NCI-H526 (cell line): ENCODE measurements at regions not wholly inside any gene's neighbourhood (a gene's known extent, or its start where the extent isn't known, plus 50 kb on each side); places are given as distances from the start of the nearest gene placed in this dataset.

Experiments used
- DNase-seq, 2 experiments: peaks; one replicate each; lab custom pipeline; 2025; lab: John Stamatoyannopoulos, UW

DNA sequence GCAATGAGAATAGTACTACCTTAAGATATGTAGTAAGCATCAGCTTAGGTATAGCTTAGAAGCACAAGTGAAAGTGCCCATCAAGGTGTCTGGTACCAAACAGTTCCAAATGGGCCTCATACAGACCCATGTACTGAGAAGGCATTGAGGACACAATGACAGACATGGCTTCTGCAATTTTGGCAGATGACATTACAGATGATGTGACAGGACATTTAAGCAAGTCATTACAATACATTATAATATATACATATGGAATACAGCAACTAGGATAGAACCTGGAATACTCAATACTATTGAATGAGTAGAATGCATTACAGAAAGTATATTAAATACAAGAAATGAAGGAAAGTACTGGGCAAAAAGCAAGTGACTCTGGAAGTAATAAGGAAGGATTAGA, 256.4 kb downstream of the GXYLT1 start:
- DNase-seq: no peak

DNA sequence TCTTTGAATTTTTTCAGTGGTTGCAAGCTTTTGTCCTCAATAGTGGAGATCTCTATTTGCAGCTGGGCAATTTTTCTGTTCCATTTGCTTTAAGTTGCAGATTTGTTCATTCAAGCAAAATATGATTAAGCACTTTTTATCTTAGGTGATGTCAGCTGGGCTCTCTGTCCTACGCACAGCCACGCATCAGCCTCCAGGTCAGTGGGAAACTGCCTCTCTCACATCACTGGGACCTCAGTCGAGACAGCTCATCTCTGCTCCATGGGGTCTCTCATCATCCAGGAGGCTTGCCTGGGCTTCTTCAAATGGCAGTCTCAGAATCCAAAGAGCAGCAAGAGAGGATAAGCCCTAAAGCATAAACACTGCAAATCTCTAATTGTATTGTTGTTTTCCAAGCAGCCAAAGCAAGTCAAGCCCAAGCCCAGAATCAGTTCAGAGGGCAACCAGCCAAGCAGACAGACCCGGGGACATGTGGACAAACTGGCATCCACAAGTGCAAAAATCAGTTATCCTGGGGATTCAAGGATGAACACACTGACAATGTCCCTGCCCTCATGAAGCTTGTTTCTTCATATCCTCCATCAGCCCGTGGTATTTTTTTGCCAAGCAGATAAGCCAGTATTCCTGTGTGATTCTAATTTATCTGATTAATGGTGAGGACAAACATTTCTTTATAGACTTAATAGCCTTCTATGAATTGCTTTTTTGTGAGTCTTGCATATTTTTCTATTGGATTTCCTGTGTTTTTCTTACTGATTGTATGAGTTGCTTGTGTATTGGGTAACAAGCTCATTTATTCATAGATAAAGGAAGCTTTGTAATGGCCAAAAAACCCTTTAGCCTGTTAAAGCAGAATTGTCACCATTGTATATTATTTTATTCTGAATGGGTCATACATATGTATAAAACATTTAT, 262.5 kb downstream of the GXYLT1 start:
- no peak for DNase-seq

DNA sequence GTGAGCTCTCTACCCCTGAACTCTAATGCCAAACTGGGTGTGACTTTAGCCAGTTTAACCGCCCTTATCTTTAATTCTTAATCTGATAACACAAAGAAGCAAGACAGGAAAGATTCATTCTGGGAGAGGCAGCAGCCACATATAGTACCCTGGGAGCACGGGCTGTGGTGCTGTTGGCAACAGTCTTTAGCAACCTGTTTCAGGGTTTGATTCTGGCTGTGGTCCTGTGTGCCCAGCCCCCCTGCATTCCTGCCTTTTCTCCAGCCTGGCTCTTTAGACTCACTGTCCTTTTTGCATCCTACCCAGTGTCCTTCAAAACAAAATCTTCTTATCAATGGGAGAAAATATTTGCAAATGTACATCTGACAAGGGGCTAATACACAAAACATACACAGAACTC, 275.2 kb downstream of the GXYLT1 start:
- DNase-seq: no peak

DNA sequence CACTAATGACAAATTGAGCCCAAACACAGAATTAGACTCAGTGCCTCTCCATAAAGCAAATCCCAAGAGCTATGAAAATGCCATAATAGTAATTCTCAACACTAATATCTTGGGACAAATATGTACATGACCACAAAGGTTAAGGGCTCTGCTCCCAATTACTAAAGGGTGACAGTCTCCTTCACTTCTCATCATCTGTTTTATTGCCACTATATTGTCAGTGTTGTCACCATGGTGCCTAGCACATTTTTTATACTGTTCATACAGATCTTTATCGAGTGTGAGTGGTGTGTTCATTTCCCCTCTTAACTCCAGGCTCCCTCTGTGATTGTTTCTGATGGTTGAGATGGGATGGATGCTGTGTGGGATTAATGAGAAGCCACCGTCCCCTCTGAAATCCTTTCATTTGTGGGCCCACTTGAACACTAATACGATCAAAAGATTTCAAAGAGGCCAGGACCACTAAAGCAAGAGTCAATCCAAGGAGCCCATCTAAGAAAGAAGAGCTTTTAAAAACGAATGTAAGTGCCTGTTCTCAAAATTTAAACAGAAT, 277.7 kb downstream of the GXYLT1 start:
- no peak for DNase-seq

DNA sequence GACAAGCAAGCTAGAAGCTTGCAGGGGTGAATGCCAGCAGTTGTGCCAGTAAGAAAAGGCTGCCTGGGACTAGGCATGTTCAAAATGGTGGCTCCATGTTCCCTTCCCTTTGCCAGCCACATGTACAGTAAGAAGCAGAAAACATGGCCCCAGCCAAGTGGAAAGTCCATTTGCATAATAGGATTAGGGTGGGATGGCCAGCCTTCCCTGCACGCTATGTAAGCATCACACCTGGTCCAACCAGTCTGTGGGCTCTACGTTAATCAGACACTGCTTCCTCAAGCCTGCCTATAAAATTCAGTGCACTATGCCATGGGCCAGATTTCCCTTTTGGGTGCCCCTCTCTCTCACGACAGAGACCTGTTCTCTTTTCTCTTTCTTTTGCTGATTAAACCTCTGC, 288.4 kb downstream of the GXYLT1 start:
- DNase-seq: peak; percentile 8 to 21

DNA sequence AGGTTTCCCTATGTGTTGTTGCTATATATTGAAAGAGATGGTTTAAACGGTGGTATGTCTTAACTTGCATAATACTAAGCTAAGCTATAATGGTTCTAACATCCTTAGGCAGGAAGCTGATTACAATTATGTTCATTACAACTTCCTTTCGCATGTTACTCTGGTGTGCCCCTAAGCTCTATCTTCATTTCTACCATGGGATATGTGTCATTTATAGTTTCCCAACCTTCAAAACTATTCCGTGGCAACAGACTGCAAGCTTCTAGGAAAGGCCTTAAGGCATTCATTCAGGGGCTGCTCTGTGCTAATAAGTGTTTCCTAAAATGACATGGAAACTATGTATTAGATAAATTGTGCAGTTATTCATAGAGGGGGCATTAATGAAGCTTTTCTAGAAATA, 294.6 kb downstream of the GXYLT1 start:
- no peak for DNase-seq

DNA sequence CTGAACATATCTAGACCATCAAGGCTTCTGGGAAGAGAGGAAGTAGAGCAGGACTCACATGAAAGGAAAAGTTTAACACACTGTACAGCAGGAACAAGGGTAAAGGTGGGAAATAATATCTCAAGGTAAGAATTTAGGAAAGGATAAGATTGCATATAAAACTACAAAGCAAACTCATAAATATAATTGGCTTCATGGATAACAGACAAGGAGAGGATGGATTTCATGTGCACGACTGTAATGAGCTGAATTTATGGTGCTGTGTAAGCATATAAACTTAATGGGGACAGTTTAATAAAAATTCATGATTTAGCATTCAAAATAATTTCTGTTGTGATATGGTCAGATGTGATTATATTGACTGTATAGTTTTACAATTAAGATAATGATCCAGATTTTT, 298.0 kb downstream of the GXYLT1 start:
- DNase-seq: no peak

DNA sequence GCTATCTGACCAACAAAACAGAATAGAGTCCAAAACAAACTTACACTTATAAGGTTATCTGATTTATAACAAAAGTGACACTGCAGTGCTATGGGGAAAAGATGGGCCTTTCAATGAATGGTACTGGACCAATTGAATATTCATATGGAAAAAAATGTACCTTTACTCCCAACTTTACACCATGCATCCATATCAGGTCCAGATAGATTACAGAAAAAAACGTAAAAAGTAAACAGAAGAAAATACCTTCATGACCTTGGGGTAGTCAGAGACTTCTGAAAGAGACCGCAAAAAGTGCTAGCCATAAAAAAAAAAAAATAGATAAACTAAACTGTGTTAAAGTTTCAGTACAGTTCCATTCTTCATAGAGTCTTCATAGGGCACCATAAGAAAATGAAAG, 308.3 kb downstream of the GXYLT1 start:
- no peak for DNase-seq

DNA sequence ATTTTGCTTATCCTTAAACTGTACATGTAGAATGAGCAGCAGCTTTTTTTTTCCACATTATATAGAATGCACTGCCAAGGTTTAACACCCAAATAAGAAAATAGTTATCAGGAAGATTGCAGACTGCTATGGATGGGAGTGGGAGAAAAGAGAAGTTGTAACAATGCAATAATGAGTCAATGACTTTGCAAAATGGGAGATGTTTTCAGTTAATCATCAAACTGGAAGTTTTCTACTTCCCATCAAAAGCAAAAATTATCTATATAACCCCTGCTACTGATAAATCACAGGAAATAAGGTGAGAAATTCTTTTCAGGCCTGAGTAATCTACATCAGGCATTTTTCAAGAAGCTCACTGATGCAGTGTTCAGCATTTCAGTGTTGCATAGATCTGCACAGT, 309.1 kb downstream of the GXYLT1 start:
- no peak for DNase-seq

DNA sequence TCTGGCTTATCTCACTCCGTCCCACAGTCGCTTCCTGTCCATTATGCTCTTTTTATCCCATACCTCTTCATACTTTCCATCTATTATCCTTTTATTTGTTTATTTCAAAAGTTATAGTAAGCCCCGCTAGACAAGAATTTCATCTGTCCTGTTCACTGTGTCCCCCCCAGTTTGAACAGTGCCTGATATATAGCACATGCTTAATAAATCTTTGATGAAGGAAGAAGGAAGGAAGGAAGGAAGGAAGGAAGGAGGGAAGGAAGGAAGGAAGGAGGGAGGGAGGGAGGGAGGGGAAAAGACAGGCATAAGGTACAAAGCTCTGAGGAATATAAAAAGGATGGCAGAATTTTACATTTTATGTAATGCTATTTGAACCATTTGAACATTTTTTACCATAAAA, 324.7 kb downstream of the GXYLT1 start:
- DNase-seq: no peak

DNA sequence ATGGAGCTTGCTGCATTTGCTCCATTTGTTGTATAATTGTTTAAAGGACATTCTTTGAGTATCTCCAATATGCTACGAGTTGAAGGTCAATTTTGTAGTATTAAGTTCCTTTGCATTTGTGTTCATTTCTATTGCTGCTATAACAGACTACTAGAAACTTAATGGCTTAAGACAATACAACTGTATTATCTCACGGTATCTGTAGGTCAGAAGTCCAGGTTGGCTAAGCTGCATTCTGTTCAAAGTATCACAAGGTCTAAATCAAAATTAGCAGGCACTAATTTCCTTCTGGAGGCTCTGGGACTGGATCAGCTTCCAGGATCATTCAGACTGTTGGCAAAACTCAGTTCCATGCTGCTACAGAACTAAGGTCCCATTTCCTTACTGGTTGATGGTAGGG, 340.6 kb downstream of the GXYLT1 start:
- no peak for DNase-seq

DNA sequence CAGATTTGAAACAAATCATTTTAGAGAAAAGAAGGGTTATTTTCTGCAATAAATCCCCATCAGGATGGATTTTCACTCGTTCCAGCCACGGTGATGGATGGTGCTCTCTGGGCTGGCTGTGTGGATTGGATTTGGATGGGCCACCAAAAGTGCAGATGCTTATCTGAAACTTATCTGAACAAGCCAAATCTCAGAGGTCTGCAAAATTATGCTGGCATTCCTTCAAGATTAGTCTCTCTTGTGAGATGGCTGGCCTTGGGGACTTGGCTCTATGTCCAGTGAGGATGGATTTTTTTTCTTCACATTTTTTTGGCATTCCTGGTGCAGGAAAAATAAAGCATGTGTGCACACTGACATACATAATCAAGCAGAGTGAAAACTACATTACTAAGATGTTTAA, 341.9 kb downstream of the GXYLT1 start:
- no peak for DNase-seq

DNA sequence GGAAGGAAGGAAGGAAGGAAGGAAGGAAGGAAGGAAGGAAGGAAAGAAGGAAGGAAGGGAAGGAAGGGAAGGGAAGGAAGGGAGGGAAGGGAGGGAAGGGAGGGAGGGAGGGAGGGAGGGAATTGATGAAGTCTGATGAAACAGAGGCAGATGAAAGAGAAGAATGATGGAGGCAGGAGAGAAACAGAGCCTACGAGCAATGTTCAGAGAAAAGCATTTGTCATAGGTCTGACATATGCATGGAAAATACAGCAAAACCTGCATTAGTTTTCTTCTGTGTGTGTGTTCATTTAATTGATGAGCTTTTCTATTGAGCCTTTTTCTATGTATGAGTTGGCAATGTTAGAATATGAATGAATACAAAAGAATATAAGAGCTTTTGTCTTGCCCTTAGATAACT, 343.4 kb downstream of the GXYLT1 start:
- no peak for DNase-seq

DNA sequence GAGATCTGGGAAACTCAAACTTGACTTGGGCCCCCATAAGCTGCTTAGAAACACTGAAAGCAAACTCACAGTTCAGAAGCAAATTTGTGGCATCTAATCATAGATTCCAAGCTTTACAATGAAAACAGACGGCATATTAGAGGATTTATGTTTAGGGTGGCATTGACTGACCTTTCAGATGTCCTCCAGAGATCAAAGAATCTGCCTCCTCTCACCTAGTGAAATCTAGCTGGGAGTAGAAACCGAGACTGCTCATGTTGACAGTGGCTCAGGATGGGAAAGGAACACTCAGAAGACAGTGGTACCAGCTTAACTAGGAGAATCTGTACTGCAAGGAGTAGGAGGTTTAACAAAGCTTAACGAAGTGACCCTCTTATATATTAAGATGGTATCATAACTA, 345.0 kb downstream of the GXYLT1 start:
- DNase-seq: no peak

DNA sequence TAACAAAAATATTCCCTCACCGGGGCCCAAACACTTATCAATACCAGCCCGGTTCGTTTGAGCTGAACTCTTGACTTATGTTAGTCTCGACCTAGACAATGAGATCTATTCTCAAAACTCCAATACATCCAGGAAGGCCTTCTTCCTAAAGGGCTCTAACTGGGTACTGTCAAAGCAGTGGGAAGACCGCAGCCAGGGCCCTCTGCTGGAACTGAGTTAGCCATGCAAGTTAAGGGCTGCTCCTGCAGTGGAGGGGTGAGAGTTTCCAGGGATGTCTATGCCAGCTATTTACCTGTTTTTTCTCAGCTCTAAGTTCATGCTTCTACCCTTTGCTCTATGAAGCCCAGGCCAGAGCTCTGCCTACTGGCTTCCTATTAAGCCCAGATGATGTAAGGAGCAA, 348.8 kb downstream of the GXYLT1 start:
- DNase-seq: peak in 1 of 2 experiments; percentile 26

DNA sequence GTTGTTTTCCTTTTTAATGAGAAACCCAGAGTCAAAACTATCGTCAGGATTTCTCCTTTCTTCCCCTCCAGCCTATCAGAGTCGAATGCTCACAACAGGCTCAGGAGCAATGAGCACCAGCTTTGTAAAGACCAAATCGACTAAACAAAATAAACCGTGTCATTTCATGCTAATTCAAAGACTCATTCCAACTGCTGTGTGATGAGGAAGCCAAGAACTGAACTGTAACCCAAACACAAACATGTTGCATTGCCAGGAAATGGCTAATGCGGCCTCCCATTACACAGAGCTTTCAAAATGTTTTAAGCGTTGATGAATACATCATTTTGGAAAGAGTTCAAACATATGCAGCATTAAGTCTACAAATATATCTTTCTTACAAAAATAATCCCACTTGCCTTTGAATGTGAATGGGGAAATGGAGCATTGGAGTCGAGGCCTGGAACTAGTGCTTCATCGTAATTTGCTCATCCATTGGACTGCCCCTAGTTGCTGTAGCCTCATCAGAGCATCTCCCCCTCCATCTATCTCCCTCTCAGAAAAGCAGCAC, 349.5 kb downstream of the GXYLT1 start:
- DNase-seq: no peak

DNA sequence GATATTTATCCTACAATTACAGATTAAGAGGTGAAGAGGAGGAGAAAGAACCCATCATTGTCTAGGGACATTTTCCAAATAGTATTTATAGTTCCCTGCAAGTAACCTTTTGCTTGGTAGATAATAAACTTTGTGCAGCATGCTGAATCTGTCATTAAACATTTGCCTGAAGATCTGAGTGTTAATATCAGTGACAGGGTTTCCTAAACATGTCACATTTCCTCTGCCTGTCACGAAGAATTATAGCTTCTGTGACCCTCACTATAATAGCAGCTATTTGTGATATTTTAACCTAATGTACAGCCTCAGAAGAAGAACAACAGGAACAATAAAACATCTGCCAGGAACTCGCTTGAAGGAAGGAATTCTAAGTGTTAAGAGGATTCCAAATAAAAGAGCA, 350.3 kb downstream of the GXYLT1 start:
- DNase-seq: no peak

DNA sequence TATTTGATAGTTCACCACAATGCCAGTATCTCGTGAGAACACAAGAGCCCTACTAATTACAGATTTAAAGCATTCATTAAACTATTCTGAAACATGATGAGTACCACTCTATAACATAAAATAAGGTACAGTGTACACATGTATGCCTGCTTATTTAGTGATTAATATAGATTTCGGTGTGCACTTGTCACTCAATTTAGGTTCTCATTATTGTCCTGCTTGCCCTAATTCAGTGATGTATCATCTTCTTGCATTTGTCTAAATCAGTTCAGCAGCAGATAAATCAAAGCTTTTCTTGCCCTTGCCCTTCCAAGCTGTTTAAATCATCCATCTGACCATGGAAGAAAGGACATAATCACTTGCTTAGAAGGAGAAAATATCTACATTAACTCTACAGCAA, 359.7 kb downstream of the GXYLT1 start:
- no peak for DNase-seq

DNA sequence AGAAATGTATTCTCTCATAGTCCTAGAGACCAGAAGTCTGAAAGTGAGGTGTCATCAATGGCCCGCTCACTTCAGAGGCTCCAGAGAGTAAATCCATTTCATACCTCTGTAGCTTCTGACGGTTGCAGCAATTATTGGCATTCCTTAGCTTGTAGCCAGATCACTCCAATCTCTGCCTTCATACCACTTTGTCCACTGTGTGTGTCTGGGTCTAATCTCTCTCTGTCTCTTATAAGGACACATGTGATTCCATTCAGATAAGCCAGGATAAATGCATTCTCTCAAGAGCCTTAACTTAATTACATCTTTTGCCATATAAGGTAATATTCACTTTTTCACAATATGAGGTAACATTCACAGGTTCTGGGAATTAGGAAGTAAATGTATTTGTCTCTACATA, 365.7 kb downstream of the GXYLT1 start:
- DNase-seq: no peak

DNA sequence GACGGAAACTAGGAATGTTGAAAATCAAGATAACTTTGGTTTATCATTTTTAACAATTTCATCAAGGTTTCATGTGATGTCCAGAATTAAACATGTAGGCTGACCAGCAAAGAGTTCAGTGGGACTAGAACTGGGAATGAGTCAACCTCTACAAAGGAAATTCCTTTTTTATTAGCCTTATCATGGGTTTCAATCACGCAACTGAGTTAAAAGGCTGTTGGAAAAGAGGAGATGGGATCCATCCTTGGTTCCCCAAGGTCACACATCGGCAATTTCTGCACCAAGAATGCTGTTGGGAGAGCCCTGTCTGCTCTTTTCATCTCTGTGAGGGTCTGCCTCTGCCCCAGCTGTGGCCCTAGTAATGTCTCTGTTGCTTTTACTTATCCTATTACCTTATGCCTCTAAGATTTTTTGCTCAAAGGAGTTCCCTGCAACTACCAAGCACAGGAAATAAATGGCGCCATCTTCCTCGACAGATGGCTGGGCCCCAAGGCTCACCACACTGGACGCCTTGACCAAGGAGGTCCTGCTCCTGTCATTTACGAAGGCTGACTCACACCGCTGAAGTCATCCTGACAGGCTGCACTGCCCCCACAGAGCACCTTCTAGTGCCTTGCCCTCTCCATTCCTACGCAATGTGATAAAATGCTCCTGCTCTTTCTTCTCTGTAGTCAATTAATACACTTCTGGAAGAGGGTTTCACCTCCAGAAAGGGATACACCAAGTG, 367.4 kb downstream of the GXYLT1 start:
- DNase-seq: no peak

DNA sequence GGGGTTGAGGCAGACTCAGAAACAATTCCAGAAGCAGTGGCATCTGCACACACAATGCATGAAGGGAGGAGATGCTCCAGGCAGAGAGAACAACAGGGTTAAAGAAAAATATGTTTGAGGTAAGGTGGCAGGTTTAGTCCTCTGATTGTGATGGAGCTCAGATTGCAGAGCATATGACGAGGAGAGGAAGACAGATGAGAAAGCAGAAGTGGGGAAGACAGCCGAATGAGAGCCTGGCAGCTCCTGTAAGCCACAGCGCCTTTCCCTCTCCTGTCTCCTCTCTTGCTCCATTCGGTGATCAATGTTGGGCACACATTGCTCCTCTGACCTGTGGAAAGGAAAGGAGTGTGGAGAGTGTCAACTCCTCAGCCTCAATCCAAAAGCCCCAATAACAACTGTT, 372.2 kb downstream of the GXYLT1 start:
- DNase-seq: no peak

DNA sequence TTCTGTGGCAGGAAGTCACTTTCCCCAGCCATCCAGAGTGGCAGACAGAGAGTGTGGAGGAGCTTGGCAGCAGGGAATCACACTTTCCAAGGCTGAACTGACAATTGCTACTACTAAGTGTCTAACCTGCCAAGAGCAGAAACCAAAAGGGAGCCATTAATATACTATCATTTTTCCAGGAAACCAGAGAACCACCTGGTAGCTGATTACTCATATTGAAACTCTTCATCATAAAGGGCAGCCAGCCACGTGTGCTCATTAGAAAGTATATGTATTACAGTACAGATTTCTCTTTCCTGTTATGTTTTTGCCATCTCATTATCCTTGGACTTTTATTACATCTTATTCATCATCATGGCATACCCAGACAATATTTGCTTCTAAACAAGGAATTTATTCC, 374.9 kb downstream of the GXYLT1 start:
- DNase-seq: no peak

DNA sequence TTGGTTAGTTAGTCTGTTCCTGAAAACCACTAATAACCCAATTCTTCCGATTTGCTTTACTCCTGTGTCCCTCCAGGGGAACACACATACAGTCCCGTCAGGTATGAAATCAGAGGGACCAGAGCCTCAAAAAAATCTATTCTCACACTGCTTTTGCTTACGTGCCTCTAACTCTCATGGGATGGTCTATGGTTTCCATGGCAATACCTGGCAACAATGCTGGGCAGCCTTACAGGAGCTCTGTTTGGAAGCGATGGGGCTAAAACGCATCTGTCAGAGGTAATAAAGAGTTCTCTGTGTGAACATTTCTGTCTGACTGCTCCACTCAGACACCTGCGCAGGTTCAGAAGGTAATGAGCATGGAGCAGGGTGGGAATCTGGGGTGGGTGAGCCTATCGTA, 376.2 kb downstream of the GXYLT1 start:
- DNase-seq: no peak
